Lower leg skin (tissue), 3 donors: ENCODE measurements at regions not wholly inside any gene's neighbourhood (a gene's known extent, or its start where the extent isn't known, plus 50 kb on each side); places are given as distances from the start of the nearest gene placed in this dataset.

Experiments
- POLR2A ChIP-seq, 2 donors: fragments of 450-650 bp; IDR thresholded peaks; one replicate each; pipeline ENCODE4 v1.6.1; 2016 to 2017; ENCODE audit warnings: antibody characterized with exemption in 2 of 2, mild to moderate bottlenecking in 1 of 2, moderate library complexity in 1 of 2
- TF ChIP-seq, protein P1 (sequence below), 3 donors: fragments of 450-650 bp; IDR thresholded peaks; one replicate each; pipeline ENCODE4 v1.5.1; 2016; ENCODE audit warnings: antibody characterized with exemption in 3 of 3, mild to moderate bottlenecking in 3 of 3, moderate library complexity in 2 of 3

DNA sequence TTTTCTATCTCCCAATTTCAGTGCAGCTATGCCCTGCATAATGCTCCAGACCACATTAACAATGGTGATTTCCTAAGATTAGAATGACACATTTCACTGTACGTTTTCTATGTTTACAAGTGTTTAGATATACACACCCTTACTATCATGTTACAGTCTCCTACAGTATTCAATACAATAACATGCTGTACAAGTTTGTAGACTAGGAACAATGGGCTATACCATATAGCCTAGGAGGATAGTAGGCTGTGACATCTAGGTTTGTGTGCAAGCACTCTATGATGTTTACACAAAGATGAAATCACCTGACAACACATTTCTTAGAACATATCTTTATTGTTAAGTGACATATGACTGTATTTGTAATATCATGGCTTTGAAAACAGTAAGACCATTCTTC is 1435.6 kb upstream of the NUDT12 start:
- TF ChIP-seq, protein P1, sequence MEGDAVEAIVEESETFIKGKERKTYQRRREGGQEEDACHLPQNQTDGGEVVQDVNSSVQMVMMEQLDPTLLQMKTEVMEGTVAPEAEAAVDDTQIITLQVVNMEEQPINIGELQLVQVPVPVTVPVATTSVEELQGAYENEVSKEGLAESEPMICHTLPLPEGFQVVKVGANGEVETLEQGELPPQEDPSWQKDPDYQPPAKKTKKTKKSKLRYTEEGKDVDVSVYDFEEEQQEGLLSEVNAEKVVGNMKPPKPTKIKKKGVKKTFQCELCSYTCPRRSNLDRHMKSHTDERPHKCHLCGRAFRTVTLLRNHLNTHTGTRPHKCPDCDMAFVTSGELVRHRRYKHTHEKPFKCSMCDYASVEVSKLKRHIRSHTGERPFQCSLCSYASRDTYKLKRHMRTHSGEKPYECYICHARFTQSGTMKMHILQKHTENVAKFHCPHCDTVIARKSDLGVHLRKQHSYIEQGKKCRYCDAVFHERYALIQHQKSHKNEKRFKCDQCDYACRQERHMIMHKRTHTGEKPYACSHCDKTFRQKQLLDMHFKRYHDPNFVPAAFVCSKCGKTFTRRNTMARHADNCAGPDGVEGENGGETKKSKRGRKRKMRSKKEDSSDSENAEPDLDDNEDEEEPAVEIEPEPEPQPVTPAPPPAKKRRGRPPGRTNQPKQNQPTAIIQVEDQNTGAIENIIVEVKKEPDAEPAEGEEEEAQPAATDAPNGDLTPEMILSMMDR (IDR thresholded peaks at IDR 0.05) = no peak
- TF ChIP-seq POLR2A (IDR thresholded peaks at IDR 0.05) = no peak
